ENCODE measurements at regions not wholly inside any gene's neighbourhood (a gene's known extent, or its start where the extent isn't known, plus 50 kb on each side); places are given as distances from the start of the nearest gene placed in this dataset.
A peak's percentile ranks its signal among the peaks of the same experiment; 100 is the strongest.
"Not testable (repeated sequence)": the region's sequence is repeated elsewhere in the genome, so short reads cannot be mapped to it uniquely, and the experiment has no call there.

DNA sequence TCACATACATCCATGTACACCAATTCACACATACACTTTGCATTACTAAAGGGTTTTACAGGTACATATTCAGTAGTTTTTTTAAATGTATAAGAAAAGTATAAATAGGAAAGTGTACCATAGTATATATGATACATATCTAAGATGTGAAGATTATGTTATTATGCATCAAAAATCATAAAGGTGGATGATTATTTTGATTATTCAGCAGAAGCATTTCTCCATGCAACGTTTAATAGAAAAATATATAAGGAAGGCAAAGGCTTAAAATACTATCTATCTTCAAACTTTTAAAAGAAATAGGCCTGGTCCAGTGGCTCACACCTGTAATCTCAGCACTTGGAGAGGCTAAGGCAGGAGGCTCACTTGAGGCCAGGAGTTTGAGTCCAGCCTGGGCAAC lies 133.5 kb upstream of the KLF3 start:
- no peak overlapping the region for H3K4me3 ChIP-seq
- peaks cover 15% of the 10 kb centered on the region for H3K4me1 ChIP-seq
- intact Hi-C loops (cut with DNase I), result no loop called here
- no peak for DNase-seq
- no peaks in the 10 kb centered on the region for H3K27me3 ChIP-seq
- peak overlapping the region in 1 of 4 donors; percentile 76 for H3K27ac ChIP-seq
- ATAC-seq, result no peak
- H3K9me3 ChIP-seq, result no peaks in the 10 kb centered on the region
- H3K36me3 ChIP-seq (replicated peaks in 1 of 2; ENCODE audit: insufficient read depth in 1 of 2, low read depth in 2 of 2), result no peaks in the 10 kb centered on the region
- TF ChIP-seq, protein P1, sequence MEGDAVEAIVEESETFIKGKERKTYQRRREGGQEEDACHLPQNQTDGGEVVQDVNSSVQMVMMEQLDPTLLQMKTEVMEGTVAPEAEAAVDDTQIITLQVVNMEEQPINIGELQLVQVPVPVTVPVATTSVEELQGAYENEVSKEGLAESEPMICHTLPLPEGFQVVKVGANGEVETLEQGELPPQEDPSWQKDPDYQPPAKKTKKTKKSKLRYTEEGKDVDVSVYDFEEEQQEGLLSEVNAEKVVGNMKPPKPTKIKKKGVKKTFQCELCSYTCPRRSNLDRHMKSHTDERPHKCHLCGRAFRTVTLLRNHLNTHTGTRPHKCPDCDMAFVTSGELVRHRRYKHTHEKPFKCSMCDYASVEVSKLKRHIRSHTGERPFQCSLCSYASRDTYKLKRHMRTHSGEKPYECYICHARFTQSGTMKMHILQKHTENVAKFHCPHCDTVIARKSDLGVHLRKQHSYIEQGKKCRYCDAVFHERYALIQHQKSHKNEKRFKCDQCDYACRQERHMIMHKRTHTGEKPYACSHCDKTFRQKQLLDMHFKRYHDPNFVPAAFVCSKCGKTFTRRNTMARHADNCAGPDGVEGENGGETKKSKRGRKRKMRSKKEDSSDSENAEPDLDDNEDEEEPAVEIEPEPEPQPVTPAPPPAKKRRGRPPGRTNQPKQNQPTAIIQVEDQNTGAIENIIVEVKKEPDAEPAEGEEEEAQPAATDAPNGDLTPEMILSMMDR (IDR thresholded peaks at IDR 0.05), result no peak
- no peak for TF ChIP-seq POLR2A (IDR thresholded peaks at IDR 0.05)
- WGBS, 2 donors, result 85 to 89% methylated on average over 1 of the region's 1 CpG

DNA sequence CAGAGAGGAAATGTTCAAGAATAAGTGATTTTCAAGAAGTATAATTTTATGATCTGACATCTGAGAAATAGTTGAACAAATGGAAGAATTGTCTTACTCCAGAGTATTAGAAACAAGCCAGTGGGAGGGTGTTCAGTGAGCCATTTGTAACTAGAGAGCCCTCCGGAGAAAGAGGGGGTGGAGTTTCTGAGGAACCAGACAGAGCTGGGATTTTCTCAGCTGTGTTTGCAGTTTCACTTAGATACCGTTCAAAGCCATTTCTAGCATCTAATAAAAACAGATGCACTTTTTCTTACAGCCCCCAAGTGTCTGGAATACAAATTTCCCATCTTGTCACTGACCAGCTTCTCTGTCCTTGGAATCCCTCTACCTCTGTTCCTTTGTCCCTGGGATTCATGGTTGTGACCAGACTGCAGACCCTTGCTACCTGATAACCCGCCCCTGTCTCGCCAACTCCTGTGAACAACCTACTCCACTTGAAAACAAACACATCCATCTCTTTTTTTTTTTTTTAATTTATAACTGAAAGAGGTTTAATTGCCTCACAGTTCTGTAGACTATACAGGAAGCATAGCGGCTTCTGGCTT lies 132.8 kb upstream of the KLF3 start:
- DNase-seq (peak in 2 of 4 donors; percentile 25 to 33), ATAC-seq (peak; percentile 36)
- WGBS, 2 donors, result 32 to 35% methylated on average over 5 of the region's 5 CpGs
- TF ChIP-seq, protein P1 (IDR thresholded peaks at IDR 0.05), result no peak
- no peak for TF ChIP-seq POLR2A (IDR thresholded peaks at IDR 0.05)
- peaks cover 15% of the 10 kb centered on the region for H3K4me1 ChIP-seq
- intact Hi-C loops (cut with DNase I), result no loop called here
- no peaks in the 10 kb centered on the region for H3K36me3 ChIP-seq (replicated peaks in 1 of 2; ENCODE audit: insufficient read depth in 1 of 2, low read depth in 2 of 2)
- H3K4me3 ChIP-seq, result no peak overlapping the region
- H3K27ac ChIP-seq, result peak overlapping the region in 1 of 4 donors; percentile 20
- H3K9me3 ChIP-seq, result no peaks in the 10 kb centered on the region
- no peaks in the 10 kb centered on the region for H3K27me3 ChIP-seq

- no peak overlapping the region for H3K27ac ChIP-seq
- no peaks in the 10 kb centered on the region for H3K27me3 ChIP-seq
- intact Hi-C loops (cut with DNase I), result no loop called here
- H3K9me3 ChIP-seq, result no peaks in the 10 kb centered on the region
- DNase-seq (no peak), ATAC-seq (no peak)
- no peaks in the 10 kb centered on the region for H3K36me3 ChIP-seq (replicated peaks in 1 of 2; ENCODE audit: insufficient read depth in 1 of 2, low read depth in 2 of 2)
- 79 to 88% methylated on average over 6 of the region's 6 CpGs for WGBS, 2 donors
- H3K4me3 ChIP-seq, result no peak overlapping the region
- no peak for TF ChIP-seq POLR2A (IDR thresholded peaks at IDR 0.05)
- TF ChIP-seq, protein P1 (IDR thresholded peaks at IDR 0.05), result no peak
- peaks cover 15% of the 10 kb centered on the region for H3K4me1 ChIP-seq
These were observed 131.0 kb upstream of the KLF3 start for GRCh38 chr4:38532908-38533499.

- Histone ChIP-seq H3K9me3 (no peaks in the 10 kb centered on the region), H3K27ac (no peak overlapping the region), H3K4me3 (no peak overlapping the region), H3K36me3 (replicated peaks in 1 of 2; ENCODE audit: insufficient read depth in 1 of 2, low read depth in 2 of 2) (no peaks in the 10 kb centered on the region), H3K27me3 (no peaks in the 10 kb centered on the region), H3K4me1 (peaks cover 12% of the 10 kb centered on the region)
- 62 to 72% methylated on average over 3 of the region's 3 CpGs for WGBS, 2 donors
- TF ChIP-seq POLR2A (IDR thresholded peaks at IDR 0.05), result no peak
- TF ChIP-seq, protein P1 (IDR thresholded peaks at IDR 0.05), result no peak
- intact Hi-C loops (cut with DNase I), result no loop called here
- ATAC-seq (no peak), DNase-seq (no peak)
These were observed 129.5 kb upstream of the KLF3 start for GRCh38 chr4:38534344-38535045.

- ATAC-seq; intact Hi-C loops (cut with DNase I); DNase-seq; H3K4me3 ChIP-seq; H3K36me3 ChIP-seq (replicated peaks in 1 of 2; ENCODE audit: insufficient read depth in 1 of 2, low read depth in 2 of 2); H3K9me3 ChIP-seq; H3K27ac ChIP-seq; H3K4me1 ChIP-seq; H3K27me3 ChIP-seq: not testable (repeated sequence)
- 80 to 100% methylated on average over 1 of the region's 1 CpG for WGBS, 2 donors
These were observed 128.9 kb upstream of the KLF3 start for GRCh38 chr4:38535071-38535470.
